ENCODE measurements at regions not wholly inside any gene's neighbourhood (a gene's known extent, or its start where the extent isn't known, plus 50 kb on each side); places are given as distances from the start of the nearest gene placed in this dataset.

DNA sequence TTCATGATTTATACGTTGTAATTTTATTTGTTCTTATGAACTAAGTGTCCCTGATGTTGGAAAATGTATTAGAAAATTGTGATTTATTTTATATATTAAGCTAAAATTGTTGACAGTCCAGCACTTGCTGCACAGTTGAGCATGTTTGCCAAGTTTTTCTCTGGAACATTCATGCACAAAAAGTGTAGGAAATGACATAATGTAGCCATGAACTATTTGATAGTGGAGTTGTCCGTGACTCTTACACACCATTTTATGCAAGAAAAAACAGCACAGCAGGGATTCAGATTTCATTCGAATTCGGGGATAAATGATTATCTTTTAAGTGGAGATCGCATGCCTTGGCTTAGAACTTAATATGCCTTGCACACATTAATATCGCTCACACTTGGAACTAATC lies 708.6 kb upstream of the WWC1 start:
- Histone ChIP-seq H3K9me3 (ENCODE audit: control insufficient read depth, low read depth, low read length) (no peaks in the 10 kb centered on the region), H3K36me3 (ENCODE audit: control insufficient read depth in 2 of 2, extremely low read depth in 1 of 2, insufficient read depth in 2 of 2, low read length in 2 of 2) (no peaks in the 10 kb centered on the region), H3K4me2 (ENCODE audit: control insufficient read depth, extremely low read depth, insufficient read depth, low read depth, low read length) (no peak overlapping the region), H4K20me1 (ENCODE audit: control insufficient read depth, extremely low read depth, insufficient read depth, low read length) (no peaks in the 10 kb centered on the region), H3K4me3 (ENCODE audit: control insufficient read depth in 2 of 3, extremely low read depth in 1 of 3, insufficient read depth in 2 of 3, low read depth in 1 of 3, low read length in 3 of 3) (no peak overlapping the region), H3K27ac (ENCODE audit: control insufficient read depth, insufficient read depth, low read length) (no peak overlapping the region), H3K9ac (ENCODE audit: control insufficient read depth, extremely low read depth, insufficient read depth, low read length) (no peak overlapping the region), H2AFZ (ENCODE audit: control insufficient read depth, low read length) (no peak overlapping the region), H3K79me2 (ENCODE audit: control insufficient read depth, insufficient read depth, low read length) (no peaks in the 10 kb centered on the region), H3K4me1 (ENCODE audit: control insufficient read depth, extremely low read depth, insufficient read depth, low read length) (peaks cover 3% of the 10 kb centered on the region), H3K9me1 (ENCODE audit: control insufficient read depth, extremely low read depth, insufficient read depth, low read length) (no peaks in the 10 kb centered on the region), H3K27me3 (ENCODE audit: control insufficient read depth, extremely low read depth, insufficient read depth, low read length) (peaks cover 4% of the 10 kb centered on the region)
- FAIRE-seq (no peak), DNase-seq (ENCODE audit: low read depth, low spot score) (no peak)
- TF ChIP-seq EZH2 (IDR thresholded peaks at IDR 0.05; ENCODE audit: low read length), result no peak
- TF ChIP-seq, protein P1, sequence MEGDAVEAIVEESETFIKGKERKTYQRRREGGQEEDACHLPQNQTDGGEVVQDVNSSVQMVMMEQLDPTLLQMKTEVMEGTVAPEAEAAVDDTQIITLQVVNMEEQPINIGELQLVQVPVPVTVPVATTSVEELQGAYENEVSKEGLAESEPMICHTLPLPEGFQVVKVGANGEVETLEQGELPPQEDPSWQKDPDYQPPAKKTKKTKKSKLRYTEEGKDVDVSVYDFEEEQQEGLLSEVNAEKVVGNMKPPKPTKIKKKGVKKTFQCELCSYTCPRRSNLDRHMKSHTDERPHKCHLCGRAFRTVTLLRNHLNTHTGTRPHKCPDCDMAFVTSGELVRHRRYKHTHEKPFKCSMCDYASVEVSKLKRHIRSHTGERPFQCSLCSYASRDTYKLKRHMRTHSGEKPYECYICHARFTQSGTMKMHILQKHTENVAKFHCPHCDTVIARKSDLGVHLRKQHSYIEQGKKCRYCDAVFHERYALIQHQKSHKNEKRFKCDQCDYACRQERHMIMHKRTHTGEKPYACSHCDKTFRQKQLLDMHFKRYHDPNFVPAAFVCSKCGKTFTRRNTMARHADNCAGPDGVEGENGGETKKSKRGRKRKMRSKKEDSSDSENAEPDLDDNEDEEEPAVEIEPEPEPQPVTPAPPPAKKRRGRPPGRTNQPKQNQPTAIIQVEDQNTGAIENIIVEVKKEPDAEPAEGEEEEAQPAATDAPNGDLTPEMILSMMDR (optimal IDR thresholded peaks at IDR 0.05 in 1 of 3, IDR thresholded peaks at IDR 0.05 in 1 of 3, conservative IDR thresholded peaks at IDR 0.05 in 1 of 3; ENCODE audit: extremely low read depth in 1 of 3, insufficient read depth in 2 of 3, low read length in 3 of 3), result no peak
- dilution Hi-C loops (cut with MboI; ENCODE audit: extremely low pct_ligation_motif_present, low sequenced_read_pairs), result no loop called here

DNA sequence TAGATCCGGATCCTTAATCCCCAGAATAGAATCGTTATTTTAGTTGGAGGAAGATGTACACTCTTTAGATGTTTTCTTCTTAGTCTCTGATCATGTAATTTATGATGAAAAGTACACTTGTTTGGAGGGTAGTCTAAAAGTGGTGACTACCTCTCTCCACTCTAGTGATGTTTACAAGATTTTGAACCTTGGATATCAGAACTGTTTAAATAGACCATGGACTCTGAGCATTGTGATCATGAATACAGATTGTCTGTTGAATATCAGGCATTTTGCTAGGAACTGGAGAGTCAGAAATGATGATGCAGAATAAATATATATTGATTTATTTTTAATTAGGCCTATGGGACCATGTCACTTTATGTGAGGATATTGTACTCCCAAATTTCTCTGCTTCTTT lies 706.3 kb upstream of the WWC1 start:
- Histone ChIP-seq H3K4me3 (ENCODE audit: control insufficient read depth in 2 of 3, extremely low read depth in 1 of 3, insufficient read depth in 2 of 3, low read depth in 1 of 3, low read length in 3 of 3) (no peak overlapping the region), H4K20me1 (ENCODE audit: control insufficient read depth, extremely low read depth, insufficient read depth, low read length) (no peaks in the 10 kb centered on the region), H3K79me2 (ENCODE audit: control insufficient read depth, insufficient read depth, low read length) (no peaks in the 10 kb centered on the region), H3K9ac (ENCODE audit: control insufficient read depth, extremely low read depth, insufficient read depth, low read length) (no peak overlapping the region), H3K27me3 (ENCODE audit: control insufficient read depth, extremely low read depth, insufficient read depth, low read length) (no peaks in the 10 kb centered on the region), H3K4me2 (ENCODE audit: control insufficient read depth, extremely low read depth, insufficient read depth, low read depth, low read length) (no peak overlapping the region), H2AFZ (ENCODE audit: control insufficient read depth, low read length) (no peak overlapping the region), H3K4me1 (ENCODE audit: control insufficient read depth, extremely low read depth, insufficient read depth, low read length) (peaks cover 3% of the 10 kb centered on the region), H3K27ac (ENCODE audit: control insufficient read depth, insufficient read depth, low read length) (no peak overlapping the region), H3K9me3 (ENCODE audit: control insufficient read depth, low read depth, low read length) (no peaks in the 10 kb centered on the region), H3K36me3 (ENCODE audit: control insufficient read depth in 2 of 2, extremely low read depth in 1 of 2, insufficient read depth in 2 of 2, low read length in 2 of 2) (no peaks in the 10 kb centered on the region), H3K9me1 (ENCODE audit: control insufficient read depth, extremely low read depth, insufficient read depth, low read length) (no peaks in the 10 kb centered on the region)
- FAIRE-seq, result no peak
- no peak for DNase-seq (ENCODE audit: low read depth, low spot score)
- dilution Hi-C loops (cut with MboI; ENCODE audit: extremely low pct_ligation_motif_present, low sequenced_read_pairs), result no loop called here
- no peak for TF ChIP-seq EZH2 (IDR thresholded peaks at IDR 0.05; ENCODE audit: low read length)
- TF ChIP-seq, protein P1 (optimal IDR thresholded peaks at IDR 0.05 in 1 of 3, IDR thresholded peaks at IDR 0.05 in 1 of 3, conservative IDR thresholded peaks at IDR 0.05 in 1 of 3; ENCODE audit: extremely low read depth in 1 of 3, insufficient read depth in 2 of 3, low read length in 3 of 3), result no peak

Data from keratinocyte (primary cell).